Heart left ventricle (tissue), 13 donors: ENCODE measurements at regions not wholly inside any gene's neighbourhood (a gene's known extent, or its start where the extent isn't known, plus 50 kb on each side); places are given as distances from the start of the nearest gene placed in this dataset.

Experiments
- POLR2A ChIP-seq, 2 donors: fragments of 450-650 bp; IDR thresholded peaks; one replicate each; pipeline ENCODE4 v1.6.1; 2017; ENCODE audit warnings: antibody characterized with exemption in 2 of 2, mild to moderate bottlenecking in 2 of 2, moderate library complexity in 2 of 2
- TF ChIP-seq, protein P1 (sequence below), 12 donors: fragments of 200-600 bp; sonication (generic) in 4 of 12; IDR thresholded peaks; one replicate each; pipeline versions ENCODE4 v1.5.0 to v1.8.0; 2018 to 2022; ENCODE audit warnings: antibody characterized with exemption in 12 of 12, mild to moderate bottlenecking in 5 of 12
- donor health status: ischemic (EF 13 %, LVEDD 7.1; RV severe dilation, severe dysfunction).
- donor health status: DM: no; HTN: yes; CAD: no.
- donor health status: DM: no; HTN: no; CAD: no.
- donor health status: ischemic (EF 25% LVEDD 6.9; RV normal size, moderate dysfunction).
- donor health status: ischemic (EF 25% LVEDD 5.7; RV mildly dilated, moderate dysfunction).
- donor health status: ischemic (EF 35%, LVEDD 5.7; RV mildly dilated, moderate dysfunction).
- donor health status: nonischemic (EF 11% LVEDD 7.7; RV severe dilation, severe dysfunction).
- donor health status: DM: yes; HTN: yes; CAD: no.
- donor health status: PGD.
- donor health status: ischemic (EF 29% LVEDD 5.4; RV normal size, mild dysfunction).
- donor health status: nonischemic (EF 23%, LVEDD 6.1; RV moderate dilation, normal function).

DNA sequence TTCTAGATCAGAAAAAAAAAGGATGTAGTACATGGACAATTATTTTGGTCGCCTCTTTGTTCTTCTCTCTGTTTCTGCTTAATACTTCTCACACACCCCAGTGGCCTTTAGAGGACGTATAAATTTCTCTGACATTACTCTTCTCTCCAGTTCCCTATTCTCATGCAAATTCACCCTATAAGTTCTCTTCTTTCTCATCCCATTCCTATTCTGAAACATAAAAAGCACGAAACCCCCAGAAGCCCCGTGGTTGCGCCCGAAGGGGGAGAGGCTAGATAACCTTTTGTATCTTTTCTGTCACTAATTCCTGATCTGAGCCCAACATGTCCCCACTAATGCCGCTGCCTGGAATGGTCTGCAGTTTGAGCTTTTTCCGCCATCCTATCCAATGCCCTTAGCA is 136.9 kb downstream of the SKIDA1 start:
- TF ChIP-seq, protein P1, sequence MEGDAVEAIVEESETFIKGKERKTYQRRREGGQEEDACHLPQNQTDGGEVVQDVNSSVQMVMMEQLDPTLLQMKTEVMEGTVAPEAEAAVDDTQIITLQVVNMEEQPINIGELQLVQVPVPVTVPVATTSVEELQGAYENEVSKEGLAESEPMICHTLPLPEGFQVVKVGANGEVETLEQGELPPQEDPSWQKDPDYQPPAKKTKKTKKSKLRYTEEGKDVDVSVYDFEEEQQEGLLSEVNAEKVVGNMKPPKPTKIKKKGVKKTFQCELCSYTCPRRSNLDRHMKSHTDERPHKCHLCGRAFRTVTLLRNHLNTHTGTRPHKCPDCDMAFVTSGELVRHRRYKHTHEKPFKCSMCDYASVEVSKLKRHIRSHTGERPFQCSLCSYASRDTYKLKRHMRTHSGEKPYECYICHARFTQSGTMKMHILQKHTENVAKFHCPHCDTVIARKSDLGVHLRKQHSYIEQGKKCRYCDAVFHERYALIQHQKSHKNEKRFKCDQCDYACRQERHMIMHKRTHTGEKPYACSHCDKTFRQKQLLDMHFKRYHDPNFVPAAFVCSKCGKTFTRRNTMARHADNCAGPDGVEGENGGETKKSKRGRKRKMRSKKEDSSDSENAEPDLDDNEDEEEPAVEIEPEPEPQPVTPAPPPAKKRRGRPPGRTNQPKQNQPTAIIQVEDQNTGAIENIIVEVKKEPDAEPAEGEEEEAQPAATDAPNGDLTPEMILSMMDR (IDR thresholded peaks at IDR 0.05) = no peak
- TF ChIP-seq POLR2A (IDR thresholded peaks at IDR 0.05) = no peak
